ENCODE measurements at regions not wholly inside any gene's neighbourhood (a gene's known extent, or its start where the extent isn't known, plus 50 kb on each side); places are given as distances from the start of the nearest gene placed in this dataset.

DNA sequence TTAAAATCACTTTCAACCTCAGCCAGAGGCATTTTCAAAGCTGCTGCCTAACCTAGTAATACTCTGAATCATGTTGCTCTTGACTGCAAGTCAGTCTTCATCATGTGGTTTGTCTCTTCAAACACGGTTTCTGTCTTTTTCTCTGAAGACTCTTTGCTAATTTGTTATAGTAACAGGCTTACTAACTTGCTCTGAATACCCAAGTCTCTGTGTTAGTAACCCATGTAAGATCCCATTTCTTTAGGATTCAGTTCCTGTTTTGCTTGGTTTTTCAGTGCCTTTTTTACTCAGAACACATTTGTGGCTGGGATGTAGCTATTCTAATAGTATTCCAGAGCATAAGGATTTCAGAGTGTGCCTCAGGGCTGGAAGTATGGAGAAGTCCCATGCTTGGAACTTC lies 1450.6 kb upstream of the IGFBP7 start:
- DNase-seq: no peak
- H3K27me3 ChIP-seq (ENCODE audit: control insufficient read depth in 3 of 3, insufficient read depth in 3 of 3, low read length in 2 of 3): no peaks in the 10 kb centered on the region
- H3K27ac ChIP-seq (ENCODE audit: low read depth in 1 of 2, low read length in 1 of 2): no peak overlapping the region
- 60 to 75% methylated on average over 1 of the region's 1 CpG for WGBS, 2 donors
- H3K9me3 ChIP-seq (ENCODE audit: control insufficient read depth in 4 of 4, insufficient read depth in 3 of 4, low read length in 3 of 4): no peaks in the 10 kb centered on the region
- no peak overlapping the region for H3K4me3 ChIP-seq
- no peaks in the 10 kb centered on the region for H3K36me3 ChIP-seq (ENCODE audit: control insufficient read depth in 4 of 4, insufficient read depth in 4 of 4, low read length in 4 of 4)
- peaks cover 0 to 1% (median 0%) of the 10 kb centered on the region in 5 donors for H3K4me1 ChIP-seq (ENCODE audit: control insufficient read depth in 5 of 5, insufficient read depth in 5 of 5, low read length in 5 of 5)
- H3K9ac ChIP-seq (ENCODE audit: insufficient read depth in 1 of 2, low read length in 2 of 2): no peak overlapping the region
- no peak for ATAC-seq (ENCODE audit: insufficient read depth, low FRiP score)
- TF ChIP-seq, protein P1, sequence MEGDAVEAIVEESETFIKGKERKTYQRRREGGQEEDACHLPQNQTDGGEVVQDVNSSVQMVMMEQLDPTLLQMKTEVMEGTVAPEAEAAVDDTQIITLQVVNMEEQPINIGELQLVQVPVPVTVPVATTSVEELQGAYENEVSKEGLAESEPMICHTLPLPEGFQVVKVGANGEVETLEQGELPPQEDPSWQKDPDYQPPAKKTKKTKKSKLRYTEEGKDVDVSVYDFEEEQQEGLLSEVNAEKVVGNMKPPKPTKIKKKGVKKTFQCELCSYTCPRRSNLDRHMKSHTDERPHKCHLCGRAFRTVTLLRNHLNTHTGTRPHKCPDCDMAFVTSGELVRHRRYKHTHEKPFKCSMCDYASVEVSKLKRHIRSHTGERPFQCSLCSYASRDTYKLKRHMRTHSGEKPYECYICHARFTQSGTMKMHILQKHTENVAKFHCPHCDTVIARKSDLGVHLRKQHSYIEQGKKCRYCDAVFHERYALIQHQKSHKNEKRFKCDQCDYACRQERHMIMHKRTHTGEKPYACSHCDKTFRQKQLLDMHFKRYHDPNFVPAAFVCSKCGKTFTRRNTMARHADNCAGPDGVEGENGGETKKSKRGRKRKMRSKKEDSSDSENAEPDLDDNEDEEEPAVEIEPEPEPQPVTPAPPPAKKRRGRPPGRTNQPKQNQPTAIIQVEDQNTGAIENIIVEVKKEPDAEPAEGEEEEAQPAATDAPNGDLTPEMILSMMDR (IDR thresholded peaks at IDR 0.05; ENCODE audit: control extremely low read depth, extremely low read depth): no peak

DNA sequence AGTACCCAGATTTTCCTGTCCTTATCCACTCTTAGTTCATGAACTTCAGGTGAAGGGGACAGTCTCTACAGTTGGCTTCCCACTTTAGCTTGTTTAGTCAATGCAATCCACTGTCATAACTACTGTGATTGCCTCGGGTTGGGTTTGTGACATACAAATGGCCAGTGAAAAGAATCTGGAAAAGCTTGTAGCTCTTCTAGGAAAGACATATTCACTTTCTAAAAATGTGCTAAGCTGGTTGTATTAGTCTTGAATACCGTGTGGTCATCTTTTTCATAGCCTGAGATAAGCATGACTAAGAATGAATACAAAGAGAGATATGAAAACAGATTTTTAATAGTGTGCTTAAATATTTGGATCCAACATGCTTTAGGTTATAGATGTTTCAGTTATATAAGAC lies 1443.5 kb upstream of the IGFBP7 start:
- Histone ChIP-seq H3K27ac (ENCODE audit: low read depth in 1 of 2, low read length in 1 of 2) (no peak overlapping the region), H3K27me3 (ENCODE audit: control insufficient read depth in 3 of 3, insufficient read depth in 3 of 3, low read length in 2 of 3) (no peaks in the 10 kb centered on the region), H3K36me3 (ENCODE audit: control insufficient read depth in 4 of 4, insufficient read depth in 4 of 4, low read length in 4 of 4) (no peaks in the 10 kb centered on the region), H3K4me1 (ENCODE audit: control insufficient read depth in 5 of 5, insufficient read depth in 5 of 5, low read length in 5 of 5) (no peaks in the 10 kb centered on the region), H3K9ac (ENCODE audit: insufficient read depth in 1 of 2, low read length in 2 of 2) (no peak overlapping the region), H3K9me3 (ENCODE audit: control insufficient read depth in 4 of 4, insufficient read depth in 3 of 4, low read length in 3 of 4) (no peaks in the 10 kb centered on the region), H3K4me3 (no peak overlapping the region)
- no peak for ATAC-seq (ENCODE audit: insufficient read depth, low FRiP score)
- WGBS, 2 donors: 57 to 77% methylated on average over 2 of the region's 2 CpGs
- TF ChIP-seq, protein P1 (IDR thresholded peaks at IDR 0.05; ENCODE audit: control extremely low read depth, extremely low read depth): no peak
- DNase-seq: no peak

DNA sequence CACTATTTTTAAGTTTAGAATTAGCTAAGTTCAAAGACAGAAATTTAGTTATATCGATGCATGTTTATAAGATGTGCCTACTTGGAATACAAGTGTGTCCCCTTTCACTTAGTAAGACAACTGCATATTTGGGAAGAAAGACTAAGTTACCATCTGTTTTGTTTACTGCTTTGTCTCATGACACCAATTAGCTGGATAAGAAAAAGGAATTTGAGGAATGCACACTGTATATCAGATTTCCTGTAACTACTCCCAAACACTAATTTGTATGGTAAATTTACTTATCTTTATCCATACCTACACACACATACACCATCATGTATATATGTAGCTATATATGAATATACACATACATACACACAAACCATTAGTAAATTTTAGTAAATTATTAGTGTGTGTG lies 1442.8 kb upstream of the IGFBP7 start:
- WGBS, 2 donors: 56 to 63% methylated on average over 1 of the region's 1 CpG
- TF ChIP-seq, protein P1 (IDR thresholded peaks at IDR 0.05; ENCODE audit: control extremely low read depth, extremely low read depth): no peak
- no peak overlapping the region for H3K27ac ChIP-seq (ENCODE audit: low read depth in 1 of 2, low read length in 1 of 2)
- no peaks in the 10 kb centered on the region for H3K36me3 ChIP-seq (ENCODE audit: control insufficient read depth in 4 of 4, insufficient read depth in 4 of 4, low read length in 4 of 4)
- H3K4me3 ChIP-seq: no peak overlapping the region
- ATAC-seq (ENCODE audit: insufficient read depth, low FRiP score): no peak
- no peaks in the 10 kb centered on the region for H3K27me3 ChIP-seq (ENCODE audit: control insufficient read depth in 3 of 3, insufficient read depth in 3 of 3, low read length in 2 of 3)
- H3K4me1 ChIP-seq (ENCODE audit: control insufficient read depth in 5 of 5, insufficient read depth in 5 of 5, low read length in 5 of 5): no peaks in the 10 kb centered on the region
- H3K9me3 ChIP-seq (ENCODE audit: control insufficient read depth in 4 of 4, insufficient read depth in 3 of 4, low read length in 3 of 4): no peaks in the 10 kb centered on the region
- H3K9ac ChIP-seq (ENCODE audit: insufficient read depth in 1 of 2, low read length in 2 of 2): no peak overlapping the region
- DNase-seq: no peak

DNA sequence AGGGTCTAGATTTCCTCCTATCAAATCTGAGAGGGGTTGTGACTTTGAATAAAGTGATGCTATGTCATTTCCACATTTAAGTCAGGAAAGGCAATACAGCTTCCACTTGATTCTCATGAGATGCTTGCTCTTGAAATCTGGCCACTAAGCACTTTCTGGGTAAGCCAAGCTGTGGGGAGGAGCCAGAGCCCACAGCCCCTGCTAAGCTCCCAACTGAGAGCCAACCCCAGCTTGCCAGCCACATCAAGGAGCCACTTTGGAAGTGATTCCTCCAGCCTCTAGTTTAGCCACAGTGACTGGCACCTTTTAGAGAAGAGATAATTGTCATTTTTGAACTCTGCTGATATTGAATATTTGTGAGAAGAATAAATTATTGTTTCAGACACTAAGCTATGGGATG lies 1441.5 kb upstream of the IGFBP7 start:
- no peaks in the 10 kb centered on the region for H3K4me1 ChIP-seq (ENCODE audit: control insufficient read depth in 5 of 5, insufficient read depth in 5 of 5, low read length in 5 of 5)
- H3K27me3 ChIP-seq (ENCODE audit: control insufficient read depth in 3 of 3, insufficient read depth in 3 of 3, low read length in 2 of 3): no peaks in the 10 kb centered on the region
- no peak overlapping the region for H3K4me3 ChIP-seq
- H3K36me3 ChIP-seq (ENCODE audit: control insufficient read depth in 4 of 4, insufficient read depth in 4 of 4, low read length in 4 of 4): no peaks in the 10 kb centered on the region
- no peaks in the 10 kb centered on the region for H3K9me3 ChIP-seq (ENCODE audit: control insufficient read depth in 4 of 4, insufficient read depth in 3 of 4, low read length in 3 of 4)
- no peak overlapping the region for H3K27ac ChIP-seq (ENCODE audit: low read depth in 1 of 2, low read length in 1 of 2)
- no peak for DNase-seq
- TF ChIP-seq, protein P1 (IDR thresholded peaks at IDR 0.05; ENCODE audit: control extremely low read depth, extremely low read depth): no peak
- H3K9ac ChIP-seq (ENCODE audit: insufficient read depth in 1 of 2, low read length in 2 of 2): no peak overlapping the region
- no peak for ATAC-seq (ENCODE audit: insufficient read depth, low FRiP score)
